Gastrocnemius medialis (tissue), 4 donors: ENCODE measurements at regions not wholly inside any gene's neighbourhood (a gene's known extent, or its start where the extent isn't known, plus 50 kb on each side); places are given as distances from the start of the nearest gene placed in this dataset.

Experiments used
- ATAC-seq, 2 donors: fragments of 150-250 bp; one replicate each; pipeline ENCODE4 v1.9.1; 2016
- DNase-seq, 2 donors: peaks; one replicate each; pipeline ENCODE4 v3.0.0-alpha.2; 2019
- H3K27ac ChIP-seq, 4 donors: fragments of 200-600 bp; sonication (generic); 1 replicate in 1 of 4; 2 replicates in 3 of 4; pipeline ENCODE4 v1.5.1; 2016 to 2018; ENCODE audit warnings: mild to moderate bottlenecking in 2 of 4, moderate library complexity in 1 of 4
- H3K27me3 ChIP-seq, 3 donors: fragments of 200-600 bp; sonication (generic) in 2 of 3; 1 replicate in 1 of 3; 2 replicates in 2 of 3; pipeline versions ENCODE4 v1.5.1 to v1.6.0; 2016 to 2019; ENCODE audit warnings: mild to moderate bottlenecking in 1 of 3, moderate library complexity in 1 of 3
- H3K36me3 ChIP-seq, 2 donors: fragments of 200-600 bp; sonication (generic) in 1 of 2; one replicate each; pipeline ENCODE4 v1.5.1; 2017 to 2018
- H3K4me1 ChIP-seq, 2 donors: fragments of 200-600 bp; sonication (generic) in 1 of 2; one replicate each; pipeline ENCODE4 v1.5.1; 2016 to 2017; ENCODE audit warnings: mild to moderate bottlenecking in 2 of 2
- H3K4me3 ChIP-seq, 4 donors: fragments of 200-600 bp; sonication (generic) in 3 of 4; 1 replicate in 1 of 4; 2 replicates in 3 of 4; pipeline ENCODE4 v1.5.1; 2016 to 2019; ENCODE audit warnings: mild to moderate bottlenecking in 2 of 4
- H3K9me3 ChIP-seq, 3 donors: fragments of 200-600 bp; sonication (generic) in 2 of 3; 1 replicate in 1 of 3; 2 replicates in 2 of 3; pipeline ENCODE4 v1.5.1; 2016 to 2019
- POLR2A ChIP-seq, 2 donors: fragments of 450-650 bp; IDR thresholded peaks; one replicate each; pipeline ENCODE4 v1.6.1; 2017; ENCODE audit warnings: antibody characterized with exemption in 2 of 2, mild to moderate bottlenecking in 2 of 2, moderate library complexity in 2 of 2
- in situ Hi-C, 4 donors: fragments of 200-750 bp; cut with MboI; loops; one replicate each; pipeline versions ENCODE4 v1.15.0 to v1.8.0; 2017; ENCODE audit warnings: low sequenced_read_pairs in 4 of 4
- intact Hi-C: fragments of 100-400 bp; cut with DNase I; formaldehyde crosslinking; loops from one replicate; pipeline ENCODE4 v1.15.1; 2023; ENCODE audit warnings: low total_unique reads
- TF ChIP-seq, protein P1 (sequence below), 5 experiments: fragments of 450-650 bp in 3 of 5; fragments of 200-600 bp in 2 of 5; sonication (generic) in 2 of 5; IDR thresholded peaks in 4 of 5; conservative IDR thresholded peaks in 1 of 5; 1 replicate in 4 of 5; 2 replicates in 1 of 5; pipeline ENCODE4 v1.5.1; 2016 to 2019; ENCODE audit warnings: antibody characterized with exemption in 5 of 5, mild to moderate bottlenecking in 3 of 5, moderate library complexity in 3 of 5

DNA sequence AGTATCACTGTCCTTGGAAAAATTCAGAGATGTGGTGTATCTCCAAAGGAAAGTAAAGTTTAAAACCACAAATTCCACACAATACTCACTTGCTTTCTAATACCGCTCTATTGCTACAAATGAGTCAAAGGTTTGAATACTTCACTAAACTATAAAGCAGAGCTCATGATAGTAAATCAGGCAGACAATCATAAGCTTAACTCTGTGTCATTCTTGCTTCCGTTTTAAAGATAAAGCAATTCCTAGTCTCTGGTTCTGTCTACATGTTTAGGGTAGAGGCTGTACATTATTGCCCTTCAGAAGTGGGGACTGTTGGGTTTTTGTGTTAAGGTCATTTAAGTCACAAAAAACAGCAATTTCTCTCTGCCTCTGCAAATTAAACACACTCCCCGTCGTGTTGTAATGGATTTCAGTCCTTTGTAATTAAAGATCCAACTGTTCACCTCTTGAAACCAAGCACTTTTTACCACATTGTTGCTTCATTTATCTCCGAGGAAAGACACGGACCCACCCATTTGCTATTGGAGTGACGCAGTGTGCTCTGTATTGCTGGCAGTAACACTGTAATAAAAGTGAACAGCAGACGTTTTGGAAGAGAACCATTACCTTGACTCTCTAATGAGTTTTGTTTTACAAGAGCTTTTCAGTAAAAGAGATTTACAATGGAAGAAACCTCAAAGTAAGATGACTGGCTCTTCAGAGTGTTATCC lies 83.1 kb upstream of the CNTNAP4 start:
- no peaks in the 10 kb centered on the region for H3K27me3 ChIP-seq
- H3K9me3 ChIP-seq, result no peaks in the 10 kb centered on the region
- ATAC-seq (peak in 1 of 2 donors; percentile 36), DNase-seq (no peak)
- no peaks in the 10 kb centered on the region for H3K4me1 ChIP-seq
- H3K27ac ChIP-seq, result no peak overlapping the region
- TF ChIP-seq POLR2A (IDR thresholded peaks at IDR 0.05), result no peak
- TF ChIP-seq, protein P1, sequence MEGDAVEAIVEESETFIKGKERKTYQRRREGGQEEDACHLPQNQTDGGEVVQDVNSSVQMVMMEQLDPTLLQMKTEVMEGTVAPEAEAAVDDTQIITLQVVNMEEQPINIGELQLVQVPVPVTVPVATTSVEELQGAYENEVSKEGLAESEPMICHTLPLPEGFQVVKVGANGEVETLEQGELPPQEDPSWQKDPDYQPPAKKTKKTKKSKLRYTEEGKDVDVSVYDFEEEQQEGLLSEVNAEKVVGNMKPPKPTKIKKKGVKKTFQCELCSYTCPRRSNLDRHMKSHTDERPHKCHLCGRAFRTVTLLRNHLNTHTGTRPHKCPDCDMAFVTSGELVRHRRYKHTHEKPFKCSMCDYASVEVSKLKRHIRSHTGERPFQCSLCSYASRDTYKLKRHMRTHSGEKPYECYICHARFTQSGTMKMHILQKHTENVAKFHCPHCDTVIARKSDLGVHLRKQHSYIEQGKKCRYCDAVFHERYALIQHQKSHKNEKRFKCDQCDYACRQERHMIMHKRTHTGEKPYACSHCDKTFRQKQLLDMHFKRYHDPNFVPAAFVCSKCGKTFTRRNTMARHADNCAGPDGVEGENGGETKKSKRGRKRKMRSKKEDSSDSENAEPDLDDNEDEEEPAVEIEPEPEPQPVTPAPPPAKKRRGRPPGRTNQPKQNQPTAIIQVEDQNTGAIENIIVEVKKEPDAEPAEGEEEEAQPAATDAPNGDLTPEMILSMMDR (IDR thresholded peaks at IDR 0.05 in 4 of 5, conservative IDR thresholded peaks at IDR 0.05 in 1 of 5), result no peak
- intact Hi-C loops (no loop called here), in situ Hi-C loops (no loop called here)
- no peaks in the 10 kb centered on the region for H3K36me3 ChIP-seq
- no peak overlapping the region for H3K4me3 ChIP-seq

DNA sequence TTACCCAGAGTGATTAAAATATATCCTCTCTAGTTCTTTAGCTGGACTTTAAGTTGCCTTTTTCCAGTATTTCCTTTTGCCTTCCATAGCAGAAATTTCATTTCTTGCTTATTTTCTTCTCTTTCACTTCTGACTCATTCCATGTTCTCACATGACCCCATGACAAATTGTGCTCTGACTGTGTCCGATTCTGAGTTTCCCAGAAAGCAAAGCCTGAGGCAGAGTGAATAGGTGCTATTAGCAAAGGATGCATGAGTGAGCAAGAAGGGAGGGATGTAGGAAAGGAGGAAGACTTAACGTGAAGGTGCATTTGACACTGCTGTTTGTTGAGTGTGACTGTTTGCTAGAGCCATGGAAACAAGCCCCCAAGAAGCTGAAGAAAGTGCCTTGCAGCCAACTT lies 82.6 kb upstream of the CNTNAP4 start:
- in situ Hi-C loops, result no loop called here
- no peak overlapping the region for H3K27ac ChIP-seq
- no peak for ATAC-seq

DNA sequence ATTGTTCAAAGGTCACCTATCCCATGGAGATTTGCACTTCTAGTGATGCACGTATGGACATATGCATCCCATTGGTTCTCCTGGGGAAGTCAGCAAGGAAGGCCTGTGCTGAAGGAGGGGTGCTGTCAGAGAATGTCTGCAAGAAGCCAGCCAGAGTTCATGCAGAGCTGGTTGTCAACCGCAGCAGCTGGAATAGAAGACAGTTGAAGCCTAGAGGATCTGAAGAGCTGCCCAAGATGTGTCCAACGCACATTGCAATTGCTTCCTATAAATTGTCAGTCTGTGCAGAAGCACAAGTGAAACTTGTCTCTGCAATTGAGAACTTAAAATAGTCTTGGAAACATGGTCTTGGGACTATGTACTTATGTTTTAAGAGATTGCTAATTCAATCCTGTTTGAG lies 82.1 kb upstream of the CNTNAP4 start:
- no peak overlapping the region for H3K27ac ChIP-seq
- ATAC-seq, result no peak
- H3K36me3 ChIP-seq, result no peaks in the 10 kb centered on the region
- intact Hi-C loops (no loop called here), in situ Hi-C loops (no loop called here)
- TF ChIP-seq, protein P1 (IDR thresholded peaks at IDR 0.05 in 4 of 5, conservative IDR thresholded peaks at IDR 0.05 in 1 of 5), result no peak
- TF ChIP-seq POLR2A (IDR thresholded peaks at IDR 0.05), result no peak
- no peak overlapping the region for H3K4me3 ChIP-seq
- H3K9me3 ChIP-seq, result no peaks in the 10 kb centered on the region
- DNase-seq, result no peak
- no peaks in the 10 kb centered on the region for H3K27me3 ChIP-seq
- H3K4me1 ChIP-seq, result no peaks in the 10 kb centered on the region

More for the DNA sequence above, 82.6 kb upstream of the CNTNAP4 start:
- H3K27me3 ChIP-seq, result no peaks in the 10 kb centered on the region
- intact Hi-C loops, result no loop called here
- H3K4me3 ChIP-seq, result no peak overlapping the region
- H3K9me3 ChIP-seq, result no peaks in the 10 kb centered on the region
- no peaks in the 10 kb centered on the region for H3K36me3 ChIP-seq
- no peaks in the 10 kb centered on the region for H3K4me1 ChIP-seq
- TF ChIP-seq, protein P1 (IDR thresholded peaks at IDR 0.05 in 4 of 5, conservative IDR thresholded peaks at IDR 0.05 in 1 of 5), result no peak
- no peak for TF ChIP-seq POLR2A (IDR thresholded peaks at IDR 0.05)
- DNase-seq, result no peak

DNA sequence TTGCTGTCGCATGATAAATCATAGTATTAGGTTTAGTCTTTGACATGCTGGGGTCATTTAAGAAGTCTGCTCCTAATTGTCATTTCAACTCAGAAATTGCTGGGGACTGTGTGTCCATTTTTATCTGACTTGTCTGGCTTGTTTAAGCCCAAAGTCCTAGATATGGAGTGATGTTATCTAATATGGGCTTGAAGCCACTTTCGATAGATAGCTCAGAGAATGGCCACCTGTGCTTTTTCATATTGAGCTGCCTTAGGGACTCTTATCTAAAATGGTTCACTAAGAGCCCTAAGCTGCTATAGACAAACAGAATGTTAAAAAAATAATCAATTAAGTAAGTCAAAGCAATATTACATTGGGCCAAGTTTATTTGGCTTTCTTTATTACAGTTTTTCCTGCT lies 81.6 kb upstream of the CNTNAP4 start:
- intact Hi-C loops, result no loop called here
- Histone ChIP-seq H3K27me3 (no peaks in the 10 kb centered on the region), H3K4me1 (no peaks in the 10 kb centered on the region), H3K4me3 (no peak overlapping the region), H3K27ac (no peak overlapping the region), H3K9me3 (no peaks in the 10 kb centered on the region), H3K36me3 (no peaks in the 10 kb centered on the region)
- TF ChIP-seq, protein P1 (IDR thresholded peaks at IDR 0.05 in 4 of 5, conservative IDR thresholded peaks at IDR 0.05 in 1 of 5), result no peak
- no peak for TF ChIP-seq POLR2A (IDR thresholded peaks at IDR 0.05)
- DNase-seq (no peak), ATAC-seq (no peak)
- in situ Hi-C loops, result no loop called here

DNA sequence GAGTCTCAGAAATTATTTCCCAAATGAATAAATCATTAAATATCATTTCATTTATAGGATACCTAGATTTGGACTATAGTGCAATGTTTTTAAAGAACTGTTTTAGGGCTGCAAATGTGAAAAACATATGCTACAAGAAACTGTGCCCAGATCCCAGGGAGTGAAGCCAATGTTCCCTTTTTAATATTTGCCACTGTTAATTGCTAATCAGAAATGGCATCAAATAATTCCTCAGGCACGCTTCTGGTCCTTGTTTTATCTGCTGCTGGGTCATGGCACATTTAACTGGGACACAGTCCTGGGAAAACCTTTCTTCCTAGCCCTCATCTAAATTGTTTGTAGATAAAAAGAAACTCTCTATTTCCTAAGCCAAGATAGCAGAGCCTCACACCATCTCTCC lies 79.3 kb upstream of the CNTNAP4 start:
- in situ Hi-C loops (no loop called here), intact Hi-C loops (no loop called here)
- Histone ChIP-seq H3K36me3 (no peaks in the 10 kb centered on the region), H3K27ac (no peak overlapping the region), H3K9me3 (no peaks in the 10 kb centered on the region), H3K4me3 (no peak overlapping the region), H3K27me3 (no peaks in the 10 kb centered on the region), H3K4me1 (no peaks in the 10 kb centered on the region)
- no peak for DNase-seq
- no peak for ATAC-seq
- TF ChIP-seq, protein P1 (IDR thresholded peaks at IDR 0.05 in 4 of 5, conservative IDR thresholded peaks at IDR 0.05 in 1 of 5), result no peak
- TF ChIP-seq POLR2A (IDR thresholded peaks at IDR 0.05), result no peak
